OCI-LY7 (cell line): ENCODE measurements at regions not wholly inside any gene's neighbourhood (a gene's known extent, or its start where the extent isn't known, plus 50 kb on each side); places are given as distances from the start of the nearest gene placed in this dataset.

Source experiments
- BruUV-seq: library from RNA; stranded (reverse); fragments of 400-500 nt; replicated peaks from 2 replicates; lab custom pipeline; 2021; lab: Mats Ljungman, UMichigan
- CTCF ChIA-PET: fragments of 300-600 bp; sonication (Branson Sonifier 250); formaldehyde crosslinking; loops from one replicate; lab custom pipeline; 2022; ENCODE audit warnings: antibody characterized with exemption; ENCODE audit not compliant: unreplicated experiment; lab: Charles Lee
- POLR2A ChIA-PET: fragments of 300-600 bp; sonication (Branson Sonifier 250); formaldehyde crosslinking; loops from one replicate; lab custom pipeline; 2022; ENCODE audit warnings: antibody characterized with exemption; lab: Charles Lee
- DNase-seq: peaks from one replicate; pipeline ENCODE4 v3.0.0-alpha.2; 2015; ENCODE audit warnings: low spot score
- H2AFZ ChIP-seq: fragments of 200-600 bp; sonication (generic), shearing (Covaris generic); 2 replicates; pipeline ENCODE4 v1.6.1; 2014; ENCODE audit warnings: mild to moderate bottlenecking, antibody characterized with exemption, low read length, moderate library complexity
- H3K27ac ChIP-seq: fragments of 200-600 bp; sonication (generic); 2 replicates; pipeline ENCODE4 v1.5.1; 2014; ENCODE audit warnings: mixed run types, low read depth, mild to moderate bottlenecking, moderate library complexity, low read length, inconsistent platforms; ENCODE audit not compliant: poor library complexity, severe bottlenecking
- H3K36me3 ChIP-seq: fragments of 200-600 bp; sonication (generic); 2 replicates; pipeline ENCODE4 v1.6.1; 2014; ENCODE audit warnings: mild to moderate bottlenecking, antibody characterized with exemption, low read length, moderate library complexity, mixed read lengths; ENCODE audit not compliant: insufficient read depth
- H3K4me1 ChIP-seq: fragments of 200-600 bp; sonication (generic); 2 replicates; pipeline ENCODE4 v1.5.1; 2014; ENCODE audit warnings: mild to moderate bottlenecking, low read length; ENCODE audit not compliant: insufficient read depth, poor library complexity, severe bottlenecking
- H3K4me2 ChIP-seq: fragments of 200-600 bp; sonication (generic); 2 replicates; pipeline ENCODE4 v1.6.1; 2014; ENCODE audit warnings: mild to moderate bottlenecking, low read length
- H3K4me3 ChIP-seq: fragments of 200-600 bp; sonication (generic); 2 replicates; pipeline ENCODE4 v1.5.1; 2014; ENCODE audit warnings: mild to moderate bottlenecking, low read depth, low read length; ENCODE audit not compliant: poor library complexity, severe bottlenecking
- H3K79me2 ChIP-seq: fragments of 200-600 bp; sonication (generic); 2 replicates; pipeline ENCODE4 v1.6.1; 2016; ENCODE audit warnings: low read depth, mild to moderate bottlenecking, low read length, moderate library complexity, mixed read lengths; ENCODE audit not compliant: insufficient read depth
- H3K9me2 ChIP-seq: fragments of 200-600 bp; sonication (generic); 2 replicates; pipeline ENCODE4 v1.6.1; 2016; ENCODE audit warnings: mild to moderate bottlenecking, low read length, mixed read lengths; ENCODE audit not compliant: insufficient read depth
- H3K9me3 ChIP-seq: fragments of 200-600 bp; sonication (generic); 2 replicates; pipeline ENCODE4 v1.6.1; 2014; ENCODE audit warnings: mild to moderate bottlenecking, mixed run types, low read length, mixed read lengths
- H4K20me1 ChIP-seq: fragments of 200-600 bp; sonication (generic); 2 replicates; pipeline ENCODE4 v1.6.1; 2014; ENCODE audit warnings: mild to moderate bottlenecking, antibody characterized with exemption, low read length, moderate library complexity, mixed read lengths; ENCODE audit not compliant: insufficient read depth
- EZH2phosphoT487 ChIP-seq: fragments of 200-600 bp; sonication (generic); IDR thresholded peaks from 2 replicates; pipeline ENCODE4 v1.6.1; 2018; ENCODE audit warnings: low read depth, borderline replicate concordance, mild to moderate bottlenecking, mixed run types, antibody characterized with exemption, low read length, moderate library complexity, mixed read lengths
- intact Hi-C: fragments of 100-400 bp; cut with micrococcal nuclease; formaldehyde crosslinking; loops from one replicate; pipeline ENCODE4 v1.10.0; 2022; ENCODE audit not compliant: unreplicated experiment
- TF ChIP-seq, protein P1 (sequence below): fragments of 200-600 bp; sonication (generic); conservative IDR thresholded peaks from 2 replicates; pipeline ENCODE4 v1.5.1; 2014; ENCODE audit warnings: mild to moderate bottlenecking, antibody characterized with exemption, low read length, moderate library complexity, mixed read lengths

DNA sequence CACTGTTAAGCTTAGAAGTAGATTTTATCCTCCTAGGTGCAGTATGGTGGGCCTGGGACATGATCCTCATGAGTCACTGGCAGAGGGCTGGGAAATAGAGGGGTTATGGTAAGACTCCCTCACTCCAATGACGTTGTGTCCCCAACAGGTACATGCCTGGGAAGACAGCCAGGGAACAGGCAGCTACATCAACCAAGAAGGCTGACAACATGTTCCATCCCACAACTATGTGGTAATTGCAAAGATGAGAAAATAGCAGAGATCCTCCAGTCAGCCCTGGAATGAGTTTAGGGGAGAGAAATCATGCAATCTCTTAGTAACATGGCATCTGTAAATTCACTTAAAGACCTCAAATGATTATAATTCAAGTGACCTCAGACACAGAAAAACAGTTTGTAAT is 114.4 kb upstream of the LIFR start:
- Histone ChIP-seq H3K4me2 (no peak overlapping the region), H3K9me3 (no peaks in the 10 kb centered on the region), H2AFZ (no peak overlapping the region), H3K4me3 (no peak overlapping the region), H3K27ac (no peak overlapping the region), H3K9me2 (no peaks in the 10 kb centered on the region), H3K4me1 (no peaks in the 10 kb centered on the region), H4K20me1 (no peaks in the 10 kb centered on the region), H3K79me2 (no peaks in the 10 kb centered on the region), H3K36me3 (no peaks in the 10 kb centered on the region)
- TF ChIP-seq, protein P1, sequence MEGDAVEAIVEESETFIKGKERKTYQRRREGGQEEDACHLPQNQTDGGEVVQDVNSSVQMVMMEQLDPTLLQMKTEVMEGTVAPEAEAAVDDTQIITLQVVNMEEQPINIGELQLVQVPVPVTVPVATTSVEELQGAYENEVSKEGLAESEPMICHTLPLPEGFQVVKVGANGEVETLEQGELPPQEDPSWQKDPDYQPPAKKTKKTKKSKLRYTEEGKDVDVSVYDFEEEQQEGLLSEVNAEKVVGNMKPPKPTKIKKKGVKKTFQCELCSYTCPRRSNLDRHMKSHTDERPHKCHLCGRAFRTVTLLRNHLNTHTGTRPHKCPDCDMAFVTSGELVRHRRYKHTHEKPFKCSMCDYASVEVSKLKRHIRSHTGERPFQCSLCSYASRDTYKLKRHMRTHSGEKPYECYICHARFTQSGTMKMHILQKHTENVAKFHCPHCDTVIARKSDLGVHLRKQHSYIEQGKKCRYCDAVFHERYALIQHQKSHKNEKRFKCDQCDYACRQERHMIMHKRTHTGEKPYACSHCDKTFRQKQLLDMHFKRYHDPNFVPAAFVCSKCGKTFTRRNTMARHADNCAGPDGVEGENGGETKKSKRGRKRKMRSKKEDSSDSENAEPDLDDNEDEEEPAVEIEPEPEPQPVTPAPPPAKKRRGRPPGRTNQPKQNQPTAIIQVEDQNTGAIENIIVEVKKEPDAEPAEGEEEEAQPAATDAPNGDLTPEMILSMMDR = no peak
- no peak for TF ChIP-seq EZH2phosphoT487
- POLR2A ChIA-PET = no interaction called here
- CTCF ChIA-PET = no interaction called here
- DNase-seq = no peak
- no TSS peak for BruUV-seq
- intact Hi-C loops = no loop called here

DNA sequence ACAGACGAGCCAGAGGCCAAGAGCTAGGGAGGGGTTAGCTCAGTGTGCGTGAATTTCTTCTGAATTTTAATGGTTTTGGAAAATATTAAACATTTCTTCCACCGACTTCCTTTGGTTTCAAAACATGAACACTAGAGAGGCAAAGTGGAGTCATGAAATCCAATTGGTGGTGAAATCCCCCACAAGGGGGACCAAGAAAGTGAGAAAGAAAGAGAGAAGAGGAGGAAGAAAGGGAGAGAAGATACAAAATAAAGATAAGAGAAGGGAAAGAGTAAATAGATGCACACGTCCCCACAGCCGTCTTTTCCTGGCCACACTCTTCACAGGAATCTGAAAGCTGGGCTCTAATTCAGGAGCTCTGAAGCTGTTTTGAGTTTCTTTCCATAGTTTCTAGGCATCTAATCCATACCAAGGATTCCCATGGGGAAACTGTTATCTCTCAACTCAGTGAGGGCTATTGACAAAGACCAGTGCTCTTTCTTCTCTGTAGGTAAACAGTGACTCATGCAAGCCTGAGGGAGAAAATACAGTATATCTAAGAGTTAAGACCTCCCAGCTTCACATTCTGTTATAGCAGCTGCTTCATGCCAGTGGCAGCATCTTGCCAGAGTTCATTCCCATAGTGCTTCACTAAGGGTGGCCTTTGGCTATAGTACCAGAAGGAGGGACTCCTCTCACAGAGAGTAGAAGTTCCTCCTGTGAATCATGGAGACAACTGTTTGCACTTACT is 115.8 kb upstream of the LIFR start:
- Histone ChIP-seq H3K9me2 (no peaks in the 10 kb centered on the region), H3K4me1 (no peaks in the 10 kb centered on the region), H2AFZ (no peak overlapping the region), H3K27ac (no peak overlapping the region), H3K4me2 (no peak overlapping the region), H3K79me2 (no peaks in the 10 kb centered on the region), H3K36me3 (no peaks in the 10 kb centered on the region), H3K4me3 (no peak overlapping the region), H4K20me1 (no peaks in the 10 kb centered on the region), H3K9me3 (no peaks in the 10 kb centered on the region)
- no peak for DNase-seq
- intact Hi-C loops = no loop called here
- ChIA-PET CTCF (no interaction called here), POLR2A (no interaction called here)
- TF ChIP-seq, protein P1 = no peak
- TF ChIP-seq EZH2phosphoT487 = no peak
- no TSS peak for BruUV-seq

DNA sequence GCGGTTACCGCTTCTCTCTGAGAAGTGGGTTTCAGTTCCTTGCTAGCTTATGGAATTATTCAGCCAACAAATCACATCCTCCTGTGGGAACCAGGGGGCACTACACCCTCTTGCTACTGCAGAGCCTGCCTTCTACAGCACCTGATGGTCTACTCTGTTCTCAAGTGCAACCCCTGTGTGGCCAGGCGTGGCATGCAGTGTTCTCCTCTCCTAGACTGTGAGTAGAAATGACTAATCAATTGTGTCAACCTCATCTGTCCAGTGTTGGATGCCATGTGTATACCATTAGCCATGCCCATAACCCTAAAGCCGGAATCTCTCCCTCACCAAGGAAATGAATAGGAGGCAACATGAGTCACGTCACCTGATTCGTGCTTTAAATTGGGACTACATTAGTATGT is 117.2 kb upstream of the LIFR start:
- Histone ChIP-seq H3K9me3 (no peaks in the 10 kb centered on the region), H3K9me2 (no peaks in the 10 kb centered on the region), H3K4me2 (no peak overlapping the region), H3K36me3 (no peaks in the 10 kb centered on the region), H3K4me1 (no peaks in the 10 kb centered on the region), H3K27ac (no peak overlapping the region), H3K4me3 (no peak overlapping the region), H3K79me2 (no peaks in the 10 kb centered on the region), H2AFZ (no peak overlapping the region), H4K20me1 (no peaks in the 10 kb centered on the region)
- BruUV-seq = no TSS peak
- peak; percentile 12 for DNase-seq
- POLR2A ChIA-PET = no interaction called here
- CTCF ChIA-PET = no interaction called here
- TF ChIP-seq, protein P1 = peak; percentile 23; the same call in 1 of the 2 replicates
- TF ChIP-seq EZH2phosphoT487 = no peak
- intact Hi-C loops = no loop called here
